ENCODE measurements at regions not wholly inside any gene's neighbourhood (a gene's known extent, or its start where the extent isn't known, plus 50 kb on each side); places are given as distances from the start of the nearest gene placed in this dataset.

GRCh38 chr11:15772981-15773380 is 583.4 kb downstream of the SOX6 start:
- Histone ChIP-seq H3K4me1 (peaks cover 19% of the 10 kb centered on the region), H3K27ac (no peak overlapping the region), H3K27me3 (no peaks in the 10 kb centered on the region), H3K36me3 (ENCODE audit: low read depth, missing control alignments) (no peaks in the 10 kb centered on the region), H3K9me3 (no peaks in the 10 kb centered on the region), H3K4me3 (no peak overlapping the region)
- DNase-seq, result no peak
- intact Hi-C loops (cut with DNase I; ENCODE audit: low total_unique reads), result no loop called here
- no peak for TF ChIP-seq POLR2A (IDR thresholded peaks at IDR 0.05)
- TF ChIP-seq CTCF (IDR thresholded peaks at IDR 0.05), result no peak

- H3K27me3 ChIP-seq, result no peaks in the 10 kb centered on the region
- peaks cover 19% of the 10 kb centered on the region for H3K4me1 ChIP-seq
- intact Hi-C loops (cut with DNase I; ENCODE audit: low total_unique reads), result no loop called here
- DNase-seq, result peak; percentile 28
- H3K36me3 ChIP-seq (ENCODE audit: low read depth, missing control alignments), result no peaks in the 10 kb centered on the region
- no peaks in the 10 kb centered on the region for H3K9me3 ChIP-seq
- no peak overlapping the region for H3K27ac ChIP-seq
- TF ChIP-seq POLR2A (IDR thresholded peaks at IDR 0.05) (no peak), CTCF (IDR thresholded peaks at IDR 0.05) (no peak)
- no peak overlapping the region for H3K4me3 ChIP-seq
- 63 to 69% methylated on average over 13 of the region's 13 CpGs for WGBS, 2 donors
Observed at GRCh38 chr11:15773476-15774387, 582.6 kb downstream of the SOX6 start.

- no peak for TF ChIP-seq CTCF (IDR thresholded peaks at IDR 0.05)
- 28 to 75% methylated on average over 4 of the region's 4 CpGs for WGBS, 2 donors
- Histone ChIP-seq H3K36me3 (ENCODE audit: low read depth, missing control alignments) (no peaks in the 10 kb centered on the region), H3K9me3 (no peaks in the 10 kb centered on the region), H3K4me1 (peaks cover 19% of the 10 kb centered on the region), H3K4me3 (no peak overlapping the region), H3K27ac (peak overlapping the region in 1 of 2 donors; percentile 27), H3K27me3 (no peaks in the 10 kb centered on the region)
- DNase-seq, result no peak
- intact Hi-C loops (cut with DNase I; ENCODE audit: low total_unique reads), result no loop called here
Observed at GRCh38 chr11:15774388-15774939, 581.9 kb downstream of the SOX6 start.

- peaks cover 19% of the 10 kb centered on the region for H3K4me1 ChIP-seq
- H3K4me3 ChIP-seq, result no peak overlapping the region
- H3K9me3 ChIP-seq, result no peaks in the 10 kb centered on the region
- no peaks in the 10 kb centered on the region for H3K27me3 ChIP-seq
- H3K27ac ChIP-seq, result no peak overlapping the region
- intact Hi-C loops (cut with DNase I; ENCODE audit: low total_unique reads), result no loop called here
- no peak for TF ChIP-seq CTCF (IDR thresholded peaks at IDR 0.05)
- TF ChIP-seq POLR2A (IDR thresholded peaks at IDR 0.05), result no peak
- DNase-seq, result no peak
- 70 to 82% methylated on average over 6 of the region's 6 CpGs for WGBS, 2 donors
- H3K36me3 ChIP-seq (ENCODE audit: low read depth, missing control alignments), result no peaks in the 10 kb centered on the region
Observed at GRCh38 chr11:15775015-15775541, 581.3 kb downstream of the SOX6 start.
